ENCODE measurements at regions not wholly inside any gene's neighbourhood (a gene's known extent, or its start where the extent isn't known, plus 50 kb on each side); places are given as distances from the start of the nearest gene placed in this dataset.

GRCh38 chr2:128724972-128725371 is 406.3 kb upstream of the HS6ST1 start:
- DNase-seq, result no peak
- intact Hi-C loops (cut with micrococcal nuclease; ENCODE audit: unreplicated experiment), result no loop called here
- Histone ChIP-seq H3F3A (ENCODE audit: insufficient read depth, low read depth) (no peaks in the 10 kb centered on the region), H4K20me1 (ENCODE audit: insufficient read depth) (no peaks in the 10 kb centered on the region), H3K79me2 (ENCODE audit: low read depth) (no peaks in the 10 kb centered on the region), H3K4me2 (no peak overlapping the region), H3K4me1 (replicated peaks; ENCODE audit: insufficient read depth) (no peaks in the 10 kb centered on the region), H2AFZ (no peak overlapping the region), H3K27me3 (ENCODE audit: insufficient read depth, low read depth) (no peaks in the 10 kb centered on the region; the same call in 1 of the 2 replicates), H3K27ac (no peak overlapping the region), H3K4me3 (no peak overlapping the region), H3K9me3 (ENCODE audit: insufficient read depth, low read depth) (no peaks in the 10 kb centered on the region), H3K9me2 (ENCODE audit: insufficient read depth) (no peaks in the 10 kb centered on the region), H3K36me3 (ENCODE audit: low read depth) (no peaks in the 10 kb centered on the region)
- TF ChIP-seq EZH2 (IDR thresholded peaks at IDR 0.05; ENCODE audit: low read depth), result no peak
- TF ChIP-seq CTCF (conservative IDR thresholded peaks at IDR 0.05), result no peak
- ChIA-PET POLR2A (ENCODE audit: unreplicated experiment) (no interaction called here), CTCF (no interaction called here)
- BruUV-seq (replicated peaks), result no TSS peak

GRCh38 chr2:128726236-128726635 is 407.6 kb upstream of the HS6ST1 start:
- H2AFZ ChIP-seq, result no peak overlapping the region
- H3K27ac ChIP-seq, result no peak overlapping the region
- no peaks in the 10 kb centered on the region; the same call in 1 of the 2 replicates for H3K27me3 ChIP-seq (ENCODE audit: insufficient read depth, low read depth)
- H3K4me1 ChIP-seq (replicated peaks; ENCODE audit: insufficient read depth), result no peaks in the 10 kb centered on the region
- intact Hi-C loops (cut with micrococcal nuclease; ENCODE audit: unreplicated experiment), result no loop called here
- H4K20me1 ChIP-seq (ENCODE audit: insufficient read depth), result no peaks in the 10 kb centered on the region
- ChIA-PET CTCF (no interaction called here), POLR2A (ENCODE audit: unreplicated experiment) (no interaction called here)
- H3K4me2 ChIP-seq, result no peak overlapping the region
- H3F3A ChIP-seq (ENCODE audit: insufficient read depth, low read depth), result no peaks in the 10 kb centered on the region
- no peak for TF ChIP-seq EZH2 (IDR thresholded peaks at IDR 0.05; ENCODE audit: low read depth)
- no peak for TF ChIP-seq CTCF (conservative IDR thresholded peaks at IDR 0.05)
- no peak for DNase-seq
- H3K9me3 ChIP-seq (ENCODE audit: insufficient read depth, low read depth), result no peaks in the 10 kb centered on the region
- no TSS peak for BruUV-seq (replicated peaks)
- no peaks in the 10 kb centered on the region for H3K79me2 ChIP-seq (ENCODE audit: low read depth)
- no peaks in the 10 kb centered on the region for H3K36me3 ChIP-seq (ENCODE audit: low read depth)
- H3K4me3 ChIP-seq, result no peak overlapping the region
- no peaks in the 10 kb centered on the region for H3K9me2 ChIP-seq (ENCODE audit: insufficient read depth)

GRCh38 chr2:128726911-128727310 is 408.2 kb upstream of the HS6ST1 start:
- CTCF ChIA-PET, result no interaction called here

More at GRCh38 chr2:128726911-128727310, 408.2 kb upstream of the HS6ST1 start:
- H3K36me3 ChIP-seq (ENCODE audit: low read depth), result no peaks in the 10 kb centered on the region
- no peak overlapping the region for H3K4me2 ChIP-seq
- H3K27ac ChIP-seq, result no peak overlapping the region
- H3F3A ChIP-seq (ENCODE audit: insufficient read depth, low read depth), result no peaks in the 10 kb centered on the region
- no peaks in the 10 kb centered on the region for H3K9me2 ChIP-seq (ENCODE audit: insufficient read depth)
- POLR2A ChIA-PET (ENCODE audit: unreplicated experiment), result no interaction called here
- no peaks in the 10 kb centered on the region for H3K9me3 ChIP-seq (ENCODE audit: insufficient read depth, low read depth)
- no peaks in the 10 kb centered on the region for H4K20me1 ChIP-seq (ENCODE audit: insufficient read depth)
- no peak overlapping the region for H3K4me3 ChIP-seq
- H3K4me1 ChIP-seq (replicated peaks; ENCODE audit: insufficient read depth), result no peaks in the 10 kb centered on the region
- DNase-seq, result no peak
- intact Hi-C loops (cut with micrococcal nuclease; ENCODE audit: unreplicated experiment), result no loop called here
- no peak overlapping the region for H2AFZ ChIP-seq
- no peak for TF ChIP-seq CTCF (conservative IDR thresholded peaks at IDR 0.05)
- no peak for TF ChIP-seq EZH2 (IDR thresholded peaks at IDR 0.05; ENCODE audit: low read depth)
- BruUV-seq (replicated peaks), result no TSS peak
- H3K79me2 ChIP-seq (ENCODE audit: low read depth), result no peaks in the 10 kb centered on the region
- no peaks in the 10 kb centered on the region; the same call in 1 of the 2 replicates for H3K27me3 ChIP-seq (ENCODE audit: insufficient read depth, low read depth)
